K562 (cell line): ENCODE measurements at regions not wholly inside any gene's neighbourhood (a gene's known extent, or its start where the extent isn't known, plus 50 kb on each side); places are given as distances from the start of the nearest gene placed in this dataset.

Experiments used
- ATAC-seq: fragments of 200-7000 bp; cut with Tn5 transposase; 3 replicates; pipeline ENCODE4 v1.9.1; 2020; ENCODE audit warnings: moderate library complexity
- BruUV-seq: library from RNA; stranded (reverse); fragments of 400-500 nt; replicated peaks from 2 replicates; lab custom pipeline; 2021; lab: Mats Ljungman, UMichigan
- CTCF ChIA-PET: fragments of 300-600 bp; formaldehyde crosslinking; extraction: SDS; loops from one replicate; lab custom pipeline; 2021; ENCODE audit warnings: low intra/inter-chr PET ratio; lab: Yijun Ruan, JAX
- POLR2A ChIA-PET: fragments of 300-600, 350-650 bp; sonication (Branson Sonifier 250); formaldehyde crosslinking; extraction: SDS; loops from one replicate; lab custom pipeline; 2021; ENCODE audit warnings: antibody characterized with exemption, inconsistent platforms; lab: Yijun Ruan, JAX
- DNase-seq, 4 experiments: peaks; one replicate each; pipeline versions ENCODE4 v3.0.0 to v3.0.0-alpha.2; 2011 to 2018; ENCODE audit warnings: low spot score in 3 of 4, mixed read lengths in 3 of 4; ENCODE audit errors: extremely low read depth in 1 of 4
- FAIRE-seq: peaks from 2 replicates; lab custom pipeline; 2011; peaks lifted over from hg19 to GRCh38; lab: Jason Lieb, UNC
- H2AFZ ChIP-seq: 2 replicates; pipeline ENCODE4 v1.6.0; 2011; ENCODE audit warnings: low read depth, low read length, control low read depth, inconsistent platforms
- H3K27ac ChIP-seq: fragments of 200-600 bp; 3 replicates; pipeline ENCODE4 v1.8.0; 2011; ENCODE audit warnings: low read depth, mild to moderate bottlenecking, control low read depth, inconsistent platforms, low read length, moderate library complexity, mixed read lengths; ENCODE audit errors: extremely low read depth
- H3K27me3 ChIP-seq, 2 experiments: fragments of 300-600 bp in 1 of 2; 2 replicates in 1 of 2; 3 replicates in 1 of 2; pipeline versions ENCODE4 v1.6.0 to v1.8.0; 2011; ENCODE audit warnings: inconsistent platforms in 2 of 2, low read length in 2 of 2, mild to moderate bottlenecking in 1 of 2, mixed read lengths in 1 of 2, moderate library complexity in 1 of 2; ENCODE audit not compliant: control insufficient read depth in 2 of 2, insufficient read depth in 2 of 2
- H3K36me3 ChIP-seq: fragments of 300-600 bp; 3 replicates; pipeline ENCODE4 v1.8.0; 2011; ENCODE audit warnings: mild to moderate bottlenecking, low read length, inconsistent platforms; ENCODE audit not compliant: control insufficient read depth, insufficient read depth
- H3K4me1 ChIP-seq, 2 experiments: fragments of 200-600 bp in 1 of 2; replicated peaks in 1 of 2; 2 replicates in 1 of 2; 3 replicates in 1 of 2; pipeline versions ENCODE4 v1.5.1 to v1.8.0; 2011; ENCODE audit warnings: inconsistent platforms in 2 of 2, low read length in 2 of 2, mild to moderate bottlenecking in 1 of 2, mixed read lengths in 1 of 2, moderate library complexity in 1 of 2; ENCODE audit not compliant: control insufficient read depth in 2 of 2, insufficient read depth in 2 of 2
- H3K4me2 ChIP-seq: 2 replicates; pipeline ENCODE4 v1.6.1; 2011; ENCODE audit warnings: low read length, control low read depth, inconsistent platforms, mixed read lengths; ENCODE audit not compliant: insufficient read depth
- H3K4me3 ChIP-seq: fragments of 200-600 bp; sonication (generic), shearing (Covaris generic); 2 replicates; pipeline ENCODE4 v1.5.1; 2016; ENCODE audit warnings: control low read depth, inconsistent platforms
- H3K79me2 ChIP-seq: fragments of 200-600 bp; 3 replicates; pipeline ENCODE4 v1.8.0; 2011; ENCODE audit warnings: low read length, inconsistent platforms; ENCODE audit not compliant: control insufficient read depth, insufficient read depth
- H3K9ac ChIP-seq, 2 experiments: 2 replicates each; pipeline versions ENCODE4 v1.6.0 to v1.6.1; 2011; ENCODE audit warnings: low read depth in 2 of 2, low read length in 2 of 2, control low read depth in 1 of 2, inconsistent platforms in 1 of 2, mild to moderate bottlenecking in 1 of 2, mixed read lengths in 1 of 2; ENCODE audit not compliant: insufficient read depth in 1 of 2
- H3K9me1 ChIP-seq: one replicate; pipeline ENCODE4 v1.6.0; 2011; ENCODE audit warnings: inconsistent platforms, mild to moderate bottlenecking, low read length, moderate library complexity; ENCODE audit not compliant: control insufficient read depth, insufficient read depth
- H3K9me3 ChIP-seq: replicated peaks from 2 replicates; pipeline ENCODE4 v1.5.1; 2011; ENCODE audit warnings: low read depth, low read length, inconsistent platforms; ENCODE audit not compliant: control insufficient read depth, insufficient read depth
- H4K20me1 ChIP-seq: replicated peaks from 2 replicates; pipeline ENCODE4 v1.6.1; 2011; ENCODE audit warnings: low read length, inconsistent platforms, mixed read lengths; ENCODE audit not compliant: control insufficient read depth, insufficient read depth
- KLF16 ChIP-seq: IDR thresholded peaks from 2 replicates; pipeline ENCODE4 v1.6.1; 2016; ENCODE audit warnings: antibody characterized with exemption
- NR3C1 ChIP-seq: sonication (generic); formaldehyde crosslinking; IDR thresholded peaks from 2 replicates; pipeline ENCODE4 v1.8.1; 2022; ENCODE audit warnings: missing genetic modification reagents
- PHB2 ChIP-seq: fragments of 450-650 bp; IDR thresholded peaks from 2 replicates; pipeline ENCODE4 v1.6.1; 2017; ENCODE audit warnings: low read depth
- POLR3G ChIP-seq: IDR thresholded peaks from 2 replicates; pipeline ENCODE4 v1.6.1; 2011; ENCODE audit not compliant: insufficient read length, insufficient replicate concordance; ENCODE audit errors: extremely low read depth
- SREBF2 ChIP-seq: sonication (generic); formaldehyde crosslinking; IDR thresholded peaks from 2 replicates; pipeline ENCODE4 v1.4.0; 2020; ENCODE audit warnings: mild to moderate bottlenecking, missing genetic modification reagents
- TRIM25 ChIP-seq: fragments of 450-650 bp; IDR thresholded peaks from 2 replicates; pipeline ENCODE4 v1.7.0; 2016; ENCODE audit warnings: borderline replicate concordance
- ZNF3 ChIP-seq: fragments of 250-450 bp; sonication (Bioruptor Pico); IDR thresholded peaks from 2 replicates; pipeline ENCODE4 v1.5.0; 2021; ENCODE audit warnings: mild to moderate bottlenecking, moderate library complexity
- WGBS: fragments of 100-300 bp; shearing (Covaris generic); methylation state at CpG from one replicate; pipeline ENCODE4 v1.1.6; 2016; ENCODE audit warnings: low coverage, mixed read lengths; ENCODE audit not compliant: insufficient coverage; ENCODE audit errors: missing lambda C conversion rate; 5-methylcytosine and 5-hydroxymethylcytosine counted together
- in situ Hi-C: fragments of 300-500 bp; cut with MboI; formaldehyde crosslinking; loops from 4 replicates; pipeline ENCODE4 v1.15.0; 2018; ENCODE audit warnings: inconsistent platforms, mixed read lengths
- intact Hi-C: fragments of 100-400 bp; cut with micrococcal nuclease; formaldehyde crosslinking; loops from 2 replicates; pipeline ENCODE4 v1.14.2; 2022

GRCh38 chr3:124542214-124542869 lies 187.9 kb upstream of the UMPS start:
- CTCF ChIA-PET: no interaction called here
- BruUV-seq: no TSS peak

More at GRCh38 chr3:124542214-124542869, 187.9 kb upstream of the UMPS start:
- Histone ChIP-seq H3K9ac (no peak overlapping the region), H4K20me1 (no peaks in the 10 kb centered on the region), H3K4me3 (no peak overlapping the region), H3K36me3 (no peaks in the 10 kb centered on the region), H3K4me1 (no peaks in the 10 kb centered on the region), H3K4me2 (no peak overlapping the region), H3K9me3 (no peaks in the 10 kb centered on the region), H3K79me2 (no peaks in the 10 kb centered on the region), H3K27ac (no peak overlapping the region), H3K9me1 (no peaks in the 10 kb centered on the region), H3K27me3 (peaks cover 2 to 12% of the 10 kb centered on the region in 2 experiments; a peak in 2 of 5 replicates), H2AFZ (no peak overlapping the region)
- FAIRE-seq (no peak), ATAC-seq (no peak), DNase-seq (no peak)
- POLR2A ChIA-PET: no interaction called here
- intact Hi-C loops (no loop called here), in situ Hi-C loops (no loop called here)
- TF ChIP-seq POLR3G (no peak), SREBF2 (CRISPR knock-in tag) (no peak), NR3C1 (CRISPR knock-in tag) (no peak), ZNF3 (CRISPR knock-in tag) (no peak), TRIM25 (no peak), PHB2 (no peak), KLF16 (no peak)
- 0% methylated on average over 6 of the region's 6 CpGs for WGBS
